HG03460 (cell line): ENCODE measurements at regions not wholly inside any gene's neighbourhood (a gene's known extent, or its start where the extent isn't known, plus 50 kb on each side); places are given as distances from the start of the nearest gene placed in this dataset.
"Not testable (repeated sequence)": the region's sequence is repeated elsewhere in the genome, so short reads cannot be mapped to it uniquely, and the experiment has no call there.

ENCODE experiments used
- ATAC-seq: cut with Tn5 transposase; IDR thresholded peaks from one replicate; pipeline ENCODE4 v1.9.1; 2021; ENCODE audit not compliant: unreplicated experiment

DNA sequence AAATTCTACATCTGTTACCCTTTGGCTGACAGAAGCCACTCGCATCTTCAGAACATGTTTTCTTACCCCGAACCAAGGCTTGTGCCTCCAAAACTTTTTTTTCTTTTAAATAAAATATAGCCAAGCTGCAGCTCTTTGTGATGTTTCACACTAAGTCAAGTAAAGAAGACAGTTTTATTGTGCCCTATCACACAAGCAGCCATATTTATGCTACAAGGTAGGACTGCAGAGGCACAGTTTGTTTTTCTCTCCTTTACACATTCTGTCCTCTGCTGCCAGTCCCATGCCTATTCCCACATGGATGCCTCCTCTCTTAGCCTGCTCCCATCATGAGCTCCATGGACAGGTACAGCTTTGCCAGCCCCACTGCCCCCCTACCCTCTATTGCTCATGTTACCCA, 219.6 kb upstream of the THUMPD2 start:
- ATAC-seq = no peak

- ATAC-seq = no peak
Observed at GRCh38 chr2:39996653-39997080, 217.6 kb upstream of the THUMPD2 start.

DNA sequence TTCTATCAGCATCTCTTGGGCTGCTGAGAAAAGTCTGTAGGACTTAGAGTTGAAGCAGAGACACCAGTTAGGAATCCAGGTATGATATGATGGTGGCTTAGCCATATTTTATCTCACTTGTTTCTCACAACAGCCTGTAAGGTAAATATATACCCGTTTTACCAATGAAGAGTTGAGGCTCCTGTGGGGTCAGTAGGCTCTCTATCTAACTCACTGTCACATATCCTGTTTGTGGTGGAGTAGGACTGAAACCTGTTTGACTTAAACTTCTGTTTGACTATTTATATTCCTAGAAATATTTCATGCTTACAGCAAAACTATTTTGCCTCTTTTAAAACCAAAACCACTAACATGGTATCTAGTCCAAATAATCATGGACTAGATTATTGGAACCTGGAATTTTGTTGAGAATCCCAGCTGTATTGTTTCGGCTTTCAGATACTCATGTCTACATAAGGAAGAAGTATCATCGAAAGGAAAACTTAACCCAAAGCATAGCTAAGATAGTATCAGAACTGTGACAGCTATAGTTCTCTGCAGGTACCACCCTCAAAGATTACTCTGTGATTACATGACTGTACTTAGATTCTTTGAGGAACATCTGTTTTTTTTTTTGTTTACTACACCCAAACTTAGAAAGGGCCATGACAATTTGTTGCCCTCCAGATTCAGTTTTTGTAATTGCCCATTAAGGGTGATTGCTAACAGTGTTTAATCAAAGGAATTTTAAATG, 216.1 kb upstream of the THUMPD2 start:
- ATAC-seq = no peak

- no peak for ATAC-seq
Observed at GRCh38 chr2:39994151-39994550, 215.1 kb upstream of the THUMPD2 start.

DNA sequence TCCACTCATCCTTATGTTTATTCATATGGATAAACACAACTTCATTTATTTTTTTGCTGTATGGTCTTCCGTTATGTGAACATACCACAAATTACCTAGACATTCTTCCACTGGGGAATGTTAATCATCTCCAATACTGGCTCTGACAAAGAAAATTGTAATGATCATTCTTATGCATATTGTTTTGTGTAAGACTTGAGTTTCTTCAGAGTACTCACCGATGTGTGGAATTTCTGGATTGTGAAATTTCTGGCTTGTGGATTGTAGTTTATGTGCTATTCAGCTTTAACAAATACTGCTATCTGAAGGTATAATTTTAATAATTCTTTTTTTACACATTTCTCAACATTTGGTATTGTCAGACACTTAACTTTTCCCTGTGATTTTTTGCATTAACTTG, 212.2 kb upstream of the THUMPD2 start:
- ATAC-seq = no peak

DNA sequence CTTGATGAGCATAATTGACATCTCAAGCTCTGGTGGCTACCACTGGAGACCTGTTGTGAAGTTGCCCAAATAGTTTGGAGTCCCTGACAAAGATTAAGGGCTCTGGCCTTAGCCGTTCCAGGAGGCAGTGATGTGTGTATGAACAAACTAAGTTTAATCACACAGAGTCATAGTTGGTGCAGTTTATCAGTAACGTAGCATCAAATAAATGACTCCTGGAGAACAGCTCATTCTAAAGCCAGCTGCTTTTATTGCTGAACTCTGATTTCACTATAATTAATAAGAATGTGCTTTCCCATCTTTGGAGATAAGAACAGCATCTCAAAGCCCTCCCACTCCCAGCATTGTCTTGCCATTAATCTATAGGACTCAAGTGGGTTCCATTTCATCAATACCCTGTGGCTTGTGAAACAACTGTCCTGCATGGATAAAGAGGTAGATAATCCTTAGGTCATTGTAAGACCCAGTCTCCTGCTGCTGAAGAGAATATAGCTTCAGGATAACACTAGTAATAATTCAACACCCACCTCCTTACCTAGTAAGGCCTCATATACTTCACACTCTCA, 211.4 kb upstream of the THUMPD2 start:
- no peak for ATAC-seq

GRCh38 chr2:39989888-39990287, 210.8 kb upstream of the THUMPD2 start:
- no peak for ATAC-seq

DNA sequence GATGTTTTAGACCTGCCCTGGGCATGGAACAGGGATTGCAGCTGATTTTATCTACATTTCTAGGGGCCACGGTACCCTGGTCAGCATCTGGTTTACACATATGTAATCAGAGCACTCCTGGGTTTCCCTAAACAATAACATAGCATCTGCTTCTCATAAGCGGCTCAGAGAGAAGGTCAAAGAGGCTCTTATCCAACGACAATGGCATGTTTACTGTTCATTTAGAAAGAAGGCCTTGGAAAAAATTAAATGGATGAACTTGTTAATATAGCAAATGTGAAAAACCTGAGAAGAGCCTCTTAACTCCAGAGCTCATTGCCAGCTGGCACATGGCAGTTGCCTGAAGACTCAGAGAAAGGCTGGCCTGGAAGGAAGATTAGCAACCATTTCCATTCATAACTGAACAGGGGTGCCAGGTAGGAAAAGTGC, 202.8 kb upstream of the THUMPD2 start:
- no peak for ATAC-seq

GRCh38 chr2:39975476-39976020, 196.5 kb upstream of the THUMPD2 start:
- no peak for ATAC-seq

GRCh38 chr2:39968037-39968436, 189.0 kb upstream of the THUMPD2 start:
- ATAC-seq = no peak

DNA sequence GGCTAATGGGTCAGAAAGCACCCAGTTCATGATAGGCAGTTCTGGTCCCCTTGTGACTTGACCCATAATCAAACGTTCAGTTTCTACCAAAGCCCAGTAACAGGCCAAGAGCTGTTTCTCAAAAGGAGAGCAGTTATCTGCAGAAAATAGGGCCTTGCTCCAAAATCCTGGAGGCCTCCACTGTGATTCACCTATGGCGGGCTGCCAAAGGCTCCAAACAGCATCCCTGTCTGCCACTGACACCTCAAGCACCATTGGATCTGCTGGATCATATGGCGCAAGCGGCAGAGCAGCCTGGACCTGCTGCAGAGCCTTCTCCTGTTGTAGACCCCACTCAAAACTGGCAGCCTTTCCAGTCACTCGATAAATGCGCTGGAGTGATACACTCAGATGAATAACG, 181.6 kb upstream of the THUMPD2 start:
- not testable (repeated sequence) for ATAC-seq

DNA sequence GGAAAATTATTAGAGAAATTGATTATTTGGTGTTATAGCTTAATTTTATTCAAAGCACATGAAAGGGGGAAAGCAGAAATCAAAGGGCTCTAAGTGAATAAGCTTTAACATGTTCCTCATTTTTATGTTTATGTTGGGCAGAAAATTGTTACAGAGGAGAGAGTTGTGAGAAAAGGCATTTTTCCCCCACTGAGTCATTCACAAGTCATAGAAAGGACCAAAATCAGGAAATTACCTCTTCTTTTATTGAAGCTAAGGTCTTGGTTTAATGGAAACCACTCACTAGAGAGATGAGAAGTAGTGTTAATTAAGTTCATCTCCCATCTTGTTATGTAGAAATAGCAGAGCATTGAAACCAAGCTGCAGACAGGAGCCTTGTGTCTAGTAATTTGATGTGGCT, 175.3 kb upstream of the THUMPD2 start:
- ATAC-seq = no peak

DNA sequence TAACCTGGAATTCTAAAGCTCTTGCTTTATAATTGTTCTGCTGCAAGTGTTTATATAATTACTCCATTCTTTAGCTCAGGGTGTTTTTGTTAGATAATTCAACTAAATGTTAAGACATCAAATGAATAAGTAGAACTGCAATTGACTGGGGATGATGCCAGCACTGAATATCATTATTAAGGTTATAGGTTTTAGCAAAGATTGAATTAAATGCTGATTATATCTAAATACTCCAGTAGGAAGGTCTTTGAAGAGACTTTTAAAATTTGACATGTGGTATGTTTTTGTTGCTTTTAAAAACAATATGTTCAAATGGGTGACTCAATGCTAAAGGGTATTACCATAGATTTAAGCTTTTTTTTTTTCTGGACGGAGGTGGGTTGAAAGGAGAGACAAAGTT, 170.1 kb upstream of the THUMPD2 start:
- ATAC-seq = no peak

GRCh38 chr2:39948016-39948719, 169.1 kb upstream of the THUMPD2 start:
- ATAC-seq = no peak

- ATAC-seq = no peak
Observed at GRCh38 chr2:39947294-39948015, 168.4 kb upstream of the THUMPD2 start.

DNA sequence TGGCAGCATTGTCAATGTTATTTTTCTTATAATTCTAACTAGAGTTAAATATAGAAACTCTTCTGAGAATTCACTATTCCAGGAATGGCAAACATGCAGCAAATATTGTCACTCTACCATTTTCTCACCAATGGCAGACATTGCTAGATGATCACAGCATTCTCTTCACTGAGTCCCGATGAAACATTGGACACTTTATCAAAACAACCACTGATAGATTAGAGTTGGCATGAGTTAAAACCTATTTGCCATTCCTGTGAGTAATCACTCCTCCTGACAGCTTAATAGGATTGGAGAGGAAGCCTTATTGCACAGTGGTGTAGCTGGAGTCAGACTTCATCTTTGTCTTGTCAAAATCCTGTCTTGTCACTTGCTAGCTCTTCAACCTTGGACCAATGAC, 163.9 kb upstream of the THUMPD2 start:
- no peak for ATAC-seq

DNA sequence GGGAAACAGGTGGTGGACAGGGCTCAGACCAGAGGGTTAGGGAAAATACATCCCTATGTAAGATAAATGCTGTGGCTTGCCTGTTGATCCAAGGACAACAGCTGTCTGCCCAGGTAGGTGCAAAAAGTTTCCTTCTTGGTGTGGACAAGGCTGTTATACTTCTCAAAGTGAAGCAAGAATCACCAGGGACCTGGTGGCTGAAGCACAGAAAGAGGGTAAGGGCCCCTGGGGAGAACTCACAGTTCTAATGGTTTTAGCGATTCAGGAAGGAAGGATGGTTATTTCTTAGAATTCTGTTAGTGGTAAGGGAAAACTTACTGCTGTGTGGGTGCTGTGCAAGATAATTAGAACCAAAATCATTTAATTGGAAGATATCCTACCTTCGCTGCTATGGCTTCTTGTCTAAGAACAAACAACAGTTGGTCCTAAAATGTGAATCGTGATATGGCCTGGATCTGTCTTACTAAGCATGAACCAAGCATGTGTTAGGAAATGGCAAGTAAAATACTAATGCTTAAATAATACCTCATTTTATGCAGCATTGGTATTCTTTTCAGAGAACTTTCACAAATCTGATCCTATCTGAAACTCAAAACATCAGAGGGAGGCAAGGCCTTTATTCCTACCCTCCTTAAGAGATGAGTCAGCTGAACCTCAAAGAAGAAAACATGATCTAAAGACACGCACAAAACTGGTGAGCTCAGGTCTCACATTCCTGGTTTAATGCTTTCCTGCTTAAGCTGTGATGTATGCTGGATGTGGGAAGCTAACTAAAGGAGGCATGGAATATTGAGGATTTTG, 159.2 kb upstream of the THUMPD2 start:
- ATAC-seq = no peak

GRCh38 chr2:39937621-39938020, 158.6 kb upstream of the THUMPD2 start:
- ATAC-seq = no peak

DNA sequence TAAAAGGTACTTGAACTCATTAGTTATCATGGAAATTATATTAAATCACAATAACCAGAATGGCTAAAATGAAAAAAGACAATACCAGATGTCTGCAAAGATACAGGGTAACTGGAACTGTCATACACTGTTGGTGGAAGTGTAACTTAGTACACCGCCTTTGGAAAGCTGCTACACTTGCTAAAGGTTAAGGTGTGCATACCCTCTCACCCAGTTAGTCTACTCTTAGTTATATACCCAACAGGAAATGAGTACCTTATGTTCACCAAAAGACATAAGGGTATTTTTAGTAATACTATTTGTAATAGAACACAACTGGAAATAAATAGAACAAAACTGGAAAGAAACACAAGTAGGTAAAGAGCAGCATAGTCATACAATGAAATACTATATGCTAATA, 155.8 kb upstream of the THUMPD2 start:
- no peak for ATAC-seq

DNA sequence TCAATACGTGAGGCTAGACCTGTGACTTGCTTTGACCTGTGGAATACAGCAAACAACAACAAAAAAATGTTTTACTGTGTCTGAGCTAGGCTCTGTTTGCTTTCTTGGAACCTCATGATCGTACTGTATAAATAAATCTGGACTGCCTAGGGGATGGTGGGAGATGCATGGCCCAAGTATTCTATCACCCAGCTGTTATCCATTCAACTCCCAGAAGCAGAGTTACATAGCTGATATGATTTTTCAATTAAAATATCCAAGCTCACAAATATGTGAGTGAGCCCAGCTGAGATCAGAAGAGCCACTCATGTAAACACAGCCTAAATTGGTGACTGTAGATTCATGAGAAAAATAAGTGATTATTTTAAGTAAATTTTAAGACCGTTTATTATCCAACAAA, 154.1 kb upstream of the THUMPD2 start:
- no peak for ATAC-seq

DNA sequence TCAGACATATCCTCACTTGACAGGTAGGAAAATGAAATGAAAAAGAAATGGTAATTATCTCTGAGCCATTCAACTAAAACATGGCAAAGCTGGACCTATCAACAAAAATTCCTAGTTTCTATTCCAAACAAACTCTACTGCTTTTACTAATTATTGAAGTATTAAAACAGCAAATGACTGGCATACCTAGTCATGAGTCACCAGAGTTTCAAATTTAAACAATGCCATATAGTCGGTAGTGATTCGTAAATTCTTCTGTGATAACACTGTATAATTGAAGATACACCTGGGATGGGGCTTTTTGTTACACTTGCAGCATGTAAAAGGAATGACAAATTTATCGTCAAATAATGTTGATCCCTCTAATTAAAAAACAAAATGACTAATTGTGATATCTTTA, 153.1 kb upstream of the THUMPD2 start:
- ATAC-seq = no peak
